ENCODE measurements at regions not wholly inside any gene's neighbourhood (a gene's known extent, or its start where the extent isn't known, plus 50 kb on each side); places are given as distances from the start of the nearest gene placed in this dataset.

DNA sequence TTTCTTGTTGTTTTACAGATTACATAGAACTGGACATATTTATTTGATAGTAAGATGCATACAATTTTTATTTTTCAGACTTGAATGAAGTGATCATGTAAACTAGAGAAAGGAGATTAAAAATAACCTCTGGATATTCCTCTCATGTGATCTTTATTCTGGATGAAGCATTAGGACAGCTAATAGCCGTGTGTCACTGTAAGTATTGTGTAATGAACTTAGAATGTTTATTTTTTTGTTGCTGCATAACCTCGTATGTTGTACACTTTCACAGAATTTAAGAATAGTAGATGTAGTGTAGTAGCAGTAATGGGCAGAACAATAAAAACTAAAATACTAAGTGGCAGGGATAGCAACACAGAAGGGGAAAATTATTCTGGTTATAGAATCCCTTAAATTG is 2094.5 kb upstream of the TENM3 start:
- Histone ChIP-seq H3K36me3 (ENCODE audit: control insufficient read depth, insufficient read depth, low read length) (no peaks in the 10 kb centered on the region), H3K9me3 (ENCODE audit: control insufficient read depth, insufficient read depth, low read length) (no peaks in the 10 kb centered on the region)

GRCh38 chr4:180150818-180151217 is 2092.4 kb upstream of the TENM3 start:
- H3K9ac ChIP-seq (ENCODE audit: low read depth, low read length) = no peak overlapping the region
- no peak overlapping the region for H3K27ac ChIP-seq (ENCODE audit: low read depth, low read length)
- no peak overlapping the region for H3K4me3 ChIP-seq (ENCODE audit: low read depth, low read length)
- H3K4me1 ChIP-seq (ENCODE audit: control insufficient read depth, insufficient read depth, low read length) = peaks cover 5% of the 10 kb centered on the region; the same call in 1 of the 2 replicates
- H3K36me3 ChIP-seq (ENCODE audit: control insufficient read depth, insufficient read depth, low read length) = no peaks in the 10 kb centered on the region
- no peaks in the 10 kb centered on the region for H3K9me3 ChIP-seq (ENCODE audit: control insufficient read depth, insufficient read depth, low read length)
- H3K27me3 ChIP-seq (ENCODE audit: control insufficient read depth, insufficient read depth, low read length) = no peaks in the 10 kb centered on the region

More for the DNA sequence above, 2094.5 kb upstream of the TENM3 start:
- Histone ChIP-seq H3K27ac (ENCODE audit: low read depth, low read length) (no peak overlapping the region), H3K9ac (ENCODE audit: low read depth, low read length) (no peak overlapping the region), H3K4me1 (ENCODE audit: control insufficient read depth, insufficient read depth, low read length) (peaks cover 13% of the 10 kb centered on the region), H3K27me3 (ENCODE audit: control insufficient read depth, insufficient read depth, low read length) (no peaks in the 10 kb centered on the region), H3K4me3 (ENCODE audit: low read depth, low read length) (no peak overlapping the region)

DNA sequence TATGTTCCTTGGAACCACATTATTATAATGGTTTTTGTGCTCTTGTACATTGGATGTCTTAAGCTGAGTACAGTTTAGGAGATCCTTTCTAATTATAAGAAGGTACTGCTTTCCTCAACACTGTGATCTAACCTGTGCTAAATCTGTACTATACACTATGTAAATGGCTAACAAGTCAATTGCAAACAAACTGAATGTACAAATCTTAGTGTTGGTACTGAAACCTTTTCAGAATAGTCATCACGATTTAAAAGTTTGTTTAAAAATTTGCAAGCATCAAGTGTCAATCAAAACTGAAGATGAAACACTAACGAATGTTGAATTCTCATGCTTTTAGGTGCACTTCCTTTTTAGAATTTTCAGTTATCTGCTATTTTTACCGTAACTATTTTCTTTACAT is 2090.4 kb upstream of the TENM3 start:
- Histone ChIP-seq H3K4me3 (ENCODE audit: low read depth, low read length) (no peak overlapping the region), H3K36me3 (ENCODE audit: control insufficient read depth, insufficient read depth, low read length) (no peaks in the 10 kb centered on the region), H3K27me3 (ENCODE audit: control insufficient read depth, insufficient read depth, low read length) (no peaks in the 10 kb centered on the region), H3K9ac (ENCODE audit: low read depth, low read length) (no peak overlapping the region), H3K9me3 (ENCODE audit: control insufficient read depth, insufficient read depth, low read length) (no peaks in the 10 kb centered on the region), H3K4me1 (ENCODE audit: control insufficient read depth, insufficient read depth, low read length) (peaks cover 5% of the 10 kb centered on the region; the same call in 1 of the 2 replicates), H3K27ac (ENCODE audit: low read depth, low read length) (no peak overlapping the region)

- Histone ChIP-seq H3K9me3 (ENCODE audit: control insufficient read depth, insufficient read depth, low read length) (no peaks in the 10 kb centered on the region), H3K4me3 (ENCODE audit: low read depth, low read length) (no peak overlapping the region), H3K27me3 (ENCODE audit: control insufficient read depth, insufficient read depth, low read length) (no peaks in the 10 kb centered on the region), H3K9ac (ENCODE audit: low read depth, low read length) (no peak overlapping the region), H3K27ac (ENCODE audit: low read depth, low read length) (no peak overlapping the region), H3K4me1 (ENCODE audit: control insufficient read depth, insufficient read depth, low read length) (peaks cover 5% of the 10 kb centered on the region; the same call in 1 of the 2 replicates), H3K36me3 (ENCODE audit: control insufficient read depth, insufficient read depth, low read length) (no peaks in the 10 kb centered on the region)
Measured at GRCh38 chr4:180153587-180153986, 2089.6 kb upstream of the TENM3 start.

GRCh38 chr4:180156684-180157083 is 2086.5 kb upstream of the TENM3 start:
- Histone ChIP-seq H3K27ac (ENCODE audit: low read depth, low read length) (no peak overlapping the region), H3K4me1 (ENCODE audit: control insufficient read depth, insufficient read depth, low read length) (peaks cover 11% of the 10 kb centered on the region; the same call in 1 of the 2 replicates), H3K4me3 (ENCODE audit: low read depth, low read length) (no peak overlapping the region)

DNA sequence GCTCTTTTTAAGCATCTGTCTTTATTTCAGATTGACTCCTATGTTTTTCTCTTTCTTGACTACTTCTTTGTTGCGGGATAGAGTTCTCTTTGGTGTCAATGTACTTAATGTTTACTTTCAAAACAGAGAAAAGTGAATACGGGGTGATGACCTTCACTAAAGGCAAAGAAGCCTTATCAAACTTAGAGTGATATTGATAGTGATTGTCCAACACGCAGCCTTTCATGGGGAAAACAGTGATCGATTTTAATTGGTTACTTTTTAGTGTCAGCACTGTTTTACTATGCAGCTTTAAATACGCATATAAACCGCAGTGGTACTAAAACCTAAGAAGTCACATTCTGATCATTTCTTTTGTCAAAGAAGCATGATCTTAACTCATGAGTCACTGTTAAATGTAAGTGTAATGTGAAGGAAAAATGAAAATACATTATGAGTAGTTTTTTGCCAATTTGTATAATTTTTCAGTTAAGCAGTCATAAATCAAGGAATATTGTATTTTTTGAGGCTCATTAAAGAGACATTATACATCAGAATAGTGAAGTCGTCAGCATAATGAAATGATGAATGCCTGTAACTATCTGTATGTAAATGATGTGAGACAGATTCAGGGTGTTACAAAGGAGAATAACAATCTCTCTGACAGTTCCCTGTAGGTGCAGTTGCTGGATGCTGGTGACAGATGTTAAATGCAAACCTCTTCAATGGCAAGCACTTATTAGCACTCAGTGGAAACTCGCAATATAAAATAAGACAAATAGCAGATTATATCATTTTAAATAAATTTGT is 2082.8 kb upstream of the TENM3 start:
- no peaks in the 10 kb centered on the region for H3K36me3 ChIP-seq (ENCODE audit: control insufficient read depth, insufficient read depth, low read length)
- H3K9ac ChIP-seq (ENCODE audit: low read depth, low read length) = no peak overlapping the region
- no peaks in the 10 kb centered on the region for H3K27me3 ChIP-seq (ENCODE audit: control insufficient read depth, insufficient read depth, low read length)
- H3K27ac ChIP-seq (ENCODE audit: low read depth, low read length) = no peak overlapping the region
- H3K9me3 ChIP-seq (ENCODE audit: control insufficient read depth, insufficient read depth, low read length) = no peaks in the 10 kb centered on the region
- H3K4me3 ChIP-seq (ENCODE audit: low read depth, low read length) = no peak overlapping the region
- H3K4me1 ChIP-seq (ENCODE audit: control insufficient read depth, insufficient read depth, low read length) = peaks cover 11% of the 10 kb centered on the region; the same call in 1 of the 2 replicates

More at GRCh38 chr4:180156684-180157083, 2086.5 kb upstream of the TENM3 start:
- no peaks in the 10 kb centered on the region for H3K27me3 ChIP-seq (ENCODE audit: control insufficient read depth, insufficient read depth, low read length)
- H3K9me3 ChIP-seq (ENCODE audit: control insufficient read depth, insufficient read depth, low read length) = no peaks in the 10 kb centered on the region
- H3K9ac ChIP-seq (ENCODE audit: low read depth, low read length) = no peak overlapping the region
- no peaks in the 10 kb centered on the region for H3K36me3 ChIP-seq (ENCODE audit: control insufficient read depth, insufficient read depth, low read length)

GRCh38 chr4:180164799-180165198 is 2078.4 kb upstream of the TENM3 start:
- Histone ChIP-seq H3K4me3 (ENCODE audit: low read depth, low read length) (no peak overlapping the region), H3K9ac (ENCODE audit: low read depth, low read length) (no peak overlapping the region), H3K27ac (ENCODE audit: low read depth, low read length) (no peak overlapping the region), H3K9me3 (ENCODE audit: control insufficient read depth, insufficient read depth, low read length) (no peaks in the 10 kb centered on the region), H3K27me3 (ENCODE audit: control insufficient read depth, insufficient read depth, low read length) (no peaks in the 10 kb centered on the region), H3K36me3 (ENCODE audit: control insufficient read depth, insufficient read depth, low read length) (no peaks in the 10 kb centered on the region), H3K4me1 (ENCODE audit: control insufficient read depth, insufficient read depth, low read length) (peaks cover 11% of the 10 kb centered on the region; the same call in 1 of the 2 replicates)

- Histone ChIP-seq H3K9ac (ENCODE audit: low read depth, low read length) (no peak overlapping the region), H3K36me3 (ENCODE audit: control insufficient read depth, insufficient read depth, low read length) (no peaks in the 10 kb centered on the region), H3K4me3 (ENCODE audit: low read depth, low read length) (no peak overlapping the region), H3K9me3 (ENCODE audit: control insufficient read depth, insufficient read depth, low read length) (no peaks in the 10 kb centered on the region), H3K27me3 (ENCODE audit: control insufficient read depth, insufficient read depth, low read length) (no peaks in the 10 kb centered on the region), H3K4me1 (ENCODE audit: control insufficient read depth, insufficient read depth, low read length) (peaks cover 13% of the 10 kb centered on the region; the same call in 1 of the 2 replicates), H3K27ac (ENCODE audit: low read depth, low read length) (no peak overlapping the region)
Measured at GRCh38 chr4:180169394-180169793, 2073.8 kb upstream of the TENM3 start.

DNA sequence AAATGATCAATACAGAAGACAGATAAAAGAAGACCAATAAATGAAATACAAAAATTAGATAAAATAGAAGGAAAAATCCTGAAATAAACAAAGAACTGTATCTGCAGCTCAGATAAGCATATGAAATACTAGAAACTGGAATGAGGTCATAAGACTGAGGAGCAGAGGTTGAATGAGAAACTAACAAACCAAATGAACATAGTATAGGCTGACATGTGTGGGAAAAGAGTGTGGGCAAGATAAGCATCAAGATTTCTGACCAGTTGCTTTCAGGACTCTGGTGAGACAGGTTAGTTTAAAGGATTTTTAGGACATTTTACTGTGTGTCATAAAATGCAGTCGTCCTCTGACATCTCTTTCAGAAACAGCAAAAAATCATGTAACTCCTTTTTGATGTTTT is 2073.2 kb upstream of the TENM3 start:
- Histone ChIP-seq H3K36me3 (ENCODE audit: control insufficient read depth, insufficient read depth, low read length) (no peaks in the 10 kb centered on the region), H3K27ac (ENCODE audit: low read depth, low read length) (no peak overlapping the region), H3K4me3 (ENCODE audit: low read depth, low read length) (no peak overlapping the region), H3K9ac (ENCODE audit: low read depth, low read length) (no peak overlapping the region), H3K27me3 (ENCODE audit: control insufficient read depth, insufficient read depth, low read length) (no peaks in the 10 kb centered on the region), H3K4me1 (ENCODE audit: control insufficient read depth, insufficient read depth, low read length) (peaks cover 14% of the 10 kb centered on the region; the same call in 1 of the 2 replicates), H3K9me3 (ENCODE audit: control insufficient read depth, insufficient read depth, low read length) (no peaks in the 10 kb centered on the region)

- no peak overlapping the region for H3K4me3 ChIP-seq (ENCODE audit: low read depth, low read length)
- H3K9ac ChIP-seq (ENCODE audit: low read depth, low read length) = no peak overlapping the region
- H3K27me3 ChIP-seq (ENCODE audit: control insufficient read depth, insufficient read depth, low read length) = no peaks in the 10 kb centered on the region
- H3K4me1 ChIP-seq (ENCODE audit: control insufficient read depth, insufficient read depth, low read length) = peaks cover 4% of the 10 kb centered on the region; the same call in 1 of the 2 replicates
- no peaks in the 10 kb centered on the region for H3K36me3 ChIP-seq (ENCODE audit: control insufficient read depth, insufficient read depth, low read length)
- no peaks in the 10 kb centered on the region for H3K9me3 ChIP-seq (ENCODE audit: control insufficient read depth, insufficient read depth, low read length)
- no peak overlapping the region for H3K27ac ChIP-seq (ENCODE audit: low read depth, low read length)
Measured at GRCh38 chr4:180179146-180179545, 2064.1 kb upstream of the TENM3 start.

DNA sequence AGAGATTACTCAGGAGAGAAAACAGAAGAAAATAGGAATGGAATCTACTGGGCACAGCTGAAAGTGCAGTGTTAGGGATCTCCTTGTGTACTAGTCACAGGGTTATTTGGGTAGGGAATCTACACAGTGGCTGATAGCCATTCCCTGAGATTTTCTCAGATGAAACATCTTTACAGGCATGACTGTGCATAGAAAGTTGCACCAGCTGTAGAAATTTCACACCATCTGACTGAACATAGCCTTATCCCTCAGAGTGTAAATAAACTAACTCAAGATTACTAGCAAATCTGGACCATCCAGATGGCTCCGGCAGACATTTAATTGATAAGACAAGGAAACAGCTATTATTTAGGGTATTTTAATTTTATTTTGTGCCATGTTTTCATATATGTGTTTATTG is 2053.5 kb upstream of the TENM3 start:
- Histone ChIP-seq H3K4me1 (ENCODE audit: control insufficient read depth, insufficient read depth, low read length) (no peaks in the 10 kb centered on the region), H3K4me3 (ENCODE audit: low read depth, low read length) (no peak overlapping the region), H3K9me3 (ENCODE audit: control insufficient read depth, insufficient read depth, low read length) (no peaks in the 10 kb centered on the region), H3K36me3 (ENCODE audit: control insufficient read depth, insufficient read depth, low read length) (no peaks in the 10 kb centered on the region), H3K9ac (ENCODE audit: low read depth, low read length) (no peak overlapping the region), H3K27ac (ENCODE audit: low read depth, low read length) (no peak overlapping the region), H3K27me3 (ENCODE audit: control insufficient read depth, insufficient read depth, low read length) (no peaks in the 10 kb centered on the region)
